Smooth muscle cell (in vitro differentiated cells): ENCODE measurements at regions not wholly inside any gene's neighbourhood (a gene's known extent, or its start where the extent isn't known, plus 50 kb on each side); places are given as distances from the start of the nearest gene placed in this dataset.

Experiments
- DNase-seq: peaks from one replicate; lab custom pipeline; 2025; ENCODE audit not compliant: unreplicated experiment; lab: John Stamatoyannopoulos, UW
- H2AFZ ChIP-seq: fragments of 200-600 bp; sonication (generic); 2 replicates; pipeline ENCODE4 v1.6.0; 2016; ENCODE audit warnings: antibody characterized with exemption, low read depth, mild to moderate bottlenecking
- H3F3A ChIP-seq: fragments of 200-600 bp; sonication (generic); 2 replicates; pipeline ENCODE4 v1.6.0; 2017; ENCODE audit warnings: antibody characterized with exemption, low read depth
- H3K27ac ChIP-seq: fragments of 200-600 bp; sonication (generic); 2 replicates; pipeline ENCODE4 v1.5.1; 2016; ENCODE audit warnings: low read depth, mild to moderate bottlenecking
- H3K27me3 ChIP-seq: fragments of 200-600 bp; sonication (generic); 2 replicates; pipeline ENCODE4 v1.6.1; 2016; ENCODE audit warnings: low read depth, mild to moderate bottlenecking
- H3K36me3 ChIP-seq: fragments of 200-600 bp; sonication (generic); 2 replicates; pipeline ENCODE4 v1.5.1; 2016; ENCODE audit warnings: low read depth
- H3K4me1 ChIP-seq: fragments of 200-600 bp; sonication (generic); 2 replicates; pipeline ENCODE4 v1.5.1; 2016; ENCODE audit warnings: low read depth
- H3K4me2 ChIP-seq: fragments of 200-600 bp; sonication (generic); 2 replicates; pipeline ENCODE4 v1.6.0; 2016; ENCODE audit warnings: mild to moderate bottlenecking
- H3K4me3 ChIP-seq: fragments of 200-600 bp; sonication (generic); 2 replicates; pipeline ENCODE4 v1.5.1; 2016; ENCODE audit warnings: mild to moderate bottlenecking
- H3K79me2 ChIP-seq: fragments of 200-600 bp; sonication (generic); 2 replicates; pipeline ENCODE4 v1.6.0; 2016; ENCODE audit warnings: low read depth, mild to moderate bottlenecking
- H3K9ac ChIP-seq: fragments of 200-600 bp; sonication (generic); 2 replicates; pipeline ENCODE4 v1.6.0; 2016; ENCODE audit warnings: low read depth
- H3K9me3 ChIP-seq: fragments of 200-600 bp; sonication (generic); replicated peaks from 2 replicates; pipeline ENCODE4 v1.5.1; 2016; ENCODE audit warnings: low read depth
- H4K20me1 ChIP-seq: fragments of 200-600 bp; sonication (generic); 2 replicates; pipeline ENCODE4 v1.6.0; 2016; ENCODE audit warnings: low read depth
- CTCF ChIP-seq: fragments of 200-600 bp; sonication (generic); IDR thresholded peaks from 2 replicates; pipeline ENCODE4 v1.5.1; 2017; ENCODE audit warnings: borderline replicate concordance, mild to moderate bottlenecking, antibody characterized with exemption; ENCODE audit not compliant: insufficient read depth, poor library complexity, severe bottlenecking
- WGBS: methylation state at CpG from one replicate; pipeline ENCODE4 v1.1.7; 2016; ENCODE audit warnings: low lambda C conversion rate; 5-methylcytosine and 5-hydroxymethylcytosine counted together

DNA sequence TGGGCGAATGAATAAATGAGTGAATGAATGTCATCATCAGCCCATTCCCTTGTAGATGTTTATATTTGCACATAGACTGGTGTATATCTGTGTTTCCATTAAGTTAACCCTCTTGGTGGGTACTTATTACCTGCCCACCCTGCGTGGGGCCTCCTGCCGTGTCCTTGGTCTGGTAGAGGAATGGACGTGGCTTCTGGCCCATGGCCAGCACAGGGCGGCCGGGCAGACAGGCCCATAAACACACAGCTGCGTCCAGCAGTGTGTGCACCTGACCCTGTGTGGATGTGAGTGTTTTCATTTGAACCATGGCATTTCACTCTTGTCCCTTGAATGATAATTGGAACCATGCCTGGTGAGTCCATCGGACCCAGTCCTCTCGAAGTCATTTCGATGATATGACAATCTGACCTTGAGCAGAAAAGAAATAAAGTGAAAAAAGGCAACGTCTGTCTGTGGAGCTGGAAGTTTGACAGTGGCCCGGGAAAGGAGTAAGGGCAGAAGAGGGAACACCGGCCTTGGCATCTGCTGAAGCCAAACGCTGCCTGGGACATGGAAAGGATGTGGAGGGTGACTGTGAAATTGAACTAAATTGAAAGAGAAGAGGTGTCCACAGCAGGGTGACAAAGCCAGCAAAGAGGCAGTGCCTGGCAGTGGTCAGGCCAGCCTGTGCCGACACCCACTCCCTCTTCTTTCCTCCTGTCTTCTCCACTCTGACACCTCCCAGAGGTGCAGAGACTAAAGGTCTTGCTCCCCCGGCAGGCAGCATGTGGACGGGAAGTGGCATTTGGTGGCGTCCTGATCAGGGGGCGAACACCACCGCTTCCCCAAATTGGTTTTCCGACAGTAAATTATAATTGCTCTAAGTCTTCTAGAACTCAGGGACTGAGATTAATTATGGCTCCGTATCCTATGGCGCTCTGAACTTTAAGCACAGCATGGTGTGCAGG lies 199.0 kb upstream of the ZMIZ1 start:
- no peak overlapping the region for H3K27ac ChIP-seq
- H4K20me1 ChIP-seq, result no peaks in the 10 kb centered on the region
- H3K36me3 ChIP-seq, result no peaks in the 10 kb centered on the region
- no peaks in the 10 kb centered on the region for H3K27me3 ChIP-seq
- H3K9me3 ChIP-seq, result no peaks in the 10 kb centered on the region
- H3K4me3 ChIP-seq, result no peak overlapping the region
- H3K4me1 ChIP-seq, result no peaks in the 10 kb centered on the region
- H3F3A ChIP-seq, result no peaks in the 10 kb centered on the region
- H2AFZ ChIP-seq, result no peak overlapping the region
- DNase-seq, result no peak
- H3K79me2 ChIP-seq, result no peaks in the 10 kb centered on the region
- WGBS, result 95% methylated on average over 23 of the region's 23 CpGs
- no peak overlapping the region for H3K9ac ChIP-seq
- TF ChIP-seq CTCF, result no peak
- H3K4me2 ChIP-seq, result no peak overlapping the region

DNA sequence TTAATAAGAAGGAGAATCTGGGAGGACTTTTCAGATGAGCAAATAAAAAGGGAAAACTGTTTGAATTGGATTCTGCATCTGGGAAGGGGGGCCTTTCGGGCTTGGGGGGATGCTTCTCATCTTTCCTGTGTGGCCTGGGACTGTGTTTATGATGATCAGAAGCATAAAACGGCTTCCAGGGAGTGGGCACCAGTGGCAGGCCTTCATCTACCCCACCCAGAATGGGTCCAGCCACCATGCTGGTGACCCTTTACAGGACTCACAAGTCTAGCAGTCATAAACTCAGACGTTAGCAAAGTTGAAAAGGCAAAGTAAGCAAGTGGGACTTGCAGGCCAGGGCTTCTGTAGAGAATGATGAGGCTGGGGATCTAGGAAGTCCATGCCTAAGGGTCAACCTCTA lies 198.3 kb upstream of the ZMIZ1 start:
- H3K27ac ChIP-seq, result no peak overlapping the region
- H2AFZ ChIP-seq, result no peak overlapping the region
- 92% methylated on average over 3 of the region's 3 CpGs for WGBS
- H3F3A ChIP-seq, result no peaks in the 10 kb centered on the region
- TF ChIP-seq CTCF, result no peak
- H3K9ac ChIP-seq, result no peak overlapping the region
- H3K36me3 ChIP-seq, result no peaks in the 10 kb centered on the region
- no peaks in the 10 kb centered on the region for H3K79me2 ChIP-seq
- no peak for DNase-seq
- no peak overlapping the region for H3K4me3 ChIP-seq
- H3K4me1 ChIP-seq, result no peaks in the 10 kb centered on the region
- H4K20me1 ChIP-seq, result no peaks in the 10 kb centered on the region
- no peaks in the 10 kb centered on the region for H3K27me3 ChIP-seq
- no peaks in the 10 kb centered on the region for H3K9me3 ChIP-seq
- H3K4me2 ChIP-seq, result no peak overlapping the region

DNA sequence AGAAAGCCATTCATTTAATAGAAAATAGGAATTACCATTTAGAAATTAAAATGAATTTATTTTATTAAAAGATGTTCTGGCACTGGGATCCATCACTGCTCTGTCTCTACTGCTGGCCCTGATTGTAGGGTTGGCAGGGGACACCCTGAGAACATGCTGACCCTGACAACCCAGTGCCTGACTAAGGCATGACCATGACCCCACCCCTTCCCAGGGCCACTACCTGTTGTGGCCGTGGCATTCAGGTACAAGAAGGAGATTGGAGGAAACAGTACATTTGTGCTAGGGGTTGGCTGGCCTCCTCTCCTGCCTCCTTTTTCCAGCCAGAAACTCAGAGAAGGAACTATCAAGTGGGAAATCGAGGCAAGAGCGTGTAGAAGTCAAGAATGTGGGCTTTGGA lies 197.0 kb upstream of the ZMIZ1 start:
- Histone ChIP-seq H3K4me3 (no peak overlapping the region), H4K20me1 (no peaks in the 10 kb centered on the region), H3K79me2 (no peaks in the 10 kb centered on the region), H3K9me3 (no peaks in the 10 kb centered on the region), H2AFZ (no peak overlapping the region), H3K27me3 (no peaks in the 10 kb centered on the region), H3K27ac (no peak overlapping the region), H3K4me2 (no peak overlapping the region), H3K4me1 (no peaks in the 10 kb centered on the region), H3K9ac (no peak overlapping the region), H3K36me3 (no peaks in the 10 kb centered on the region), H3F3A (no peaks in the 10 kb centered on the region)
- whole genome bisulfite sequencing, result 90% methylated on average over 3 of the region's 3 CpGs
- DNase-seq, result no peak
- no peak for TF ChIP-seq CTCF

DNA sequence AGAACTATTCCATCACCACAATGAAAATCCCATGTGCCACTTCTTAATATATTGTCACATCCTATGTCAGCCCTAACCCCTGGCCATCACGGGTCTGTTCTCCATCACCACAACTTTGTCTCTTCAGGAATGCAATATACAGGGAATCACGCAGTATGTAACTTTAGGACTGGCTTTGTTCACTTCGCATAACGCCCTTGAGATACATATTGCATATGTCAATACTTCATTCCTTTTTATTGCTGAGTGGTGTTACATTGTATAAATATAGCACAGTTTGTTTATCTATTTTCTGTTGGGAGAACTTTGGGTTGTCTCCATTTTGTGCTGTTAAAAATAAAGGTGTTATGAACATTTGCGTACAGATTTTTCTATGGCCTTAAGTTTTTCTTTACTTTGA lies 195.4 kb upstream of the ZMIZ1 start:
- no peaks in the 10 kb centered on the region for H4K20me1 ChIP-seq
- H3K9me3 ChIP-seq, result no peaks in the 10 kb centered on the region
- H3K4me1 ChIP-seq, result no peaks in the 10 kb centered on the region
- no peak overlapping the region for H3K9ac ChIP-seq
- no peak overlapping the region for H2AFZ ChIP-seq
- TF ChIP-seq CTCF, result no peak
- no peaks in the 10 kb centered on the region for H3F3A ChIP-seq
- no peak overlapping the region for H3K4me2 ChIP-seq
- H3K79me2 ChIP-seq, result no peaks in the 10 kb centered on the region
- H3K36me3 ChIP-seq, result no peaks in the 10 kb centered on the region
- DNase-seq, result no peak
- H3K27me3 ChIP-seq, result no peaks in the 10 kb centered on the region
- H3K4me3 ChIP-seq, result no peak overlapping the region
- WGBS, result 93% methylated on average over 5 of the region's 5 CpGs
- no peak overlapping the region for H3K27ac ChIP-seq
